ENCODE measurements at regions not wholly inside any gene's neighbourhood (a gene's known extent, or its start where the extent isn't known, plus 50 kb on each side); places are given as distances from the start of the nearest gene placed in this dataset.

GRCh38 chr18:73414069-73414468, 546.3 kb upstream of the NETO1 start:
- 81 to 91% methylated on average over 1 of the region's 1 CpG for WGBS, 2 donors
- TF ChIP-seq CTCF (IDR thresholded peaks at IDR 0.05): no peak
- no peaks in the 10 kb centered on the region for H3K4me1 ChIP-seq
- no peak overlapping the region for H3K4me3 ChIP-seq
- DNase-seq (no peak), FAIRE-seq (no peak), ATAC-seq (no peak)
- no peaks in the 10 kb centered on the region for H3K9me3 ChIP-seq
- no peaks in the 10 kb centered on the region for H3K36me3 ChIP-seq
- no peak overlapping the region for H3K27ac ChIP-seq
- intact Hi-C loops (cut with DNase I): no loop called here
- H3K27me3 ChIP-seq: no peaks in the 10 kb centered on the region

GRCh38 chr18:73409242-73409641, 541.5 kb upstream of the NETO1 start:
- no peak for ATAC-seq
- 46 to 50% methylated on average over 4 of the region's 4 CpGs for WGBS, 2 donors
- no peak for FAIRE-seq
- no peaks in the 10 kb centered on the region for H3K27me3 ChIP-seq
- no peak for DNase-seq
- no peaks in the 10 kb centered on the region for H3K36me3 ChIP-seq
- no peak for TF ChIP-seq CTCF (IDR thresholded peaks at IDR 0.05)
- intact Hi-C loops (cut with DNase I): no loop called here
- no peaks in the 10 kb centered on the region for H3K9me3 ChIP-seq
- H3K4me3 ChIP-seq: no peak overlapping the region
- H3K27ac ChIP-seq: no peak overlapping the region
- no peaks in the 10 kb centered on the region for H3K4me1 ChIP-seq

- no peak overlapping the region for H3K27ac ChIP-seq
- no peak for DNase-seq
- no peak for FAIRE-seq
- TF ChIP-seq CTCF (IDR thresholded peaks at IDR 0.05): no peak
- WGBS, 2 donors: 56 to 63% methylated on average over 5 of the region's 5 CpGs
- H3K27me3 ChIP-seq: no peaks in the 10 kb centered on the region
- no peaks in the 10 kb centered on the region for H3K36me3 ChIP-seq
- intact Hi-C loops (cut with DNase I): no loop called here
- no peak for ATAC-seq
- no peaks in the 10 kb centered on the region for H3K4me1 ChIP-seq
- no peak overlapping the region for H3K4me3 ChIP-seq
- H3K9me3 ChIP-seq: no peaks in the 10 kb centered on the region
Measured at GRCh38 chr18:73408469-73408868, 540.7 kb upstream of the NETO1 start.

- H3K9me3 ChIP-seq: no peaks in the 10 kb centered on the region
- H3K27ac ChIP-seq: no peak overlapping the region
- FAIRE-seq: no peak
- no peak for ATAC-seq
- H3K27me3 ChIP-seq: no peaks in the 10 kb centered on the region
- TF ChIP-seq CTCF (IDR thresholded peaks at IDR 0.05): no peak
- H3K4me3 ChIP-seq: no peak overlapping the region
- H3K36me3 ChIP-seq: no peaks in the 10 kb centered on the region
- WGBS, 2 donors: 20 to 40% methylated on average over 1 of the region's 1 CpG
- intact Hi-C loops (cut with DNase I): no loop called here
- H3K4me1 ChIP-seq: no peaks in the 10 kb centered on the region
- no peak for DNase-seq
Measured at GRCh38 chr18:73407506-73407905, 539.7 kb upstream of the NETO1 start.

- WGBS, 2 donors: 53 to 63% methylated on average over 4 of the region's 4 CpGs
- no peaks in the 10 kb centered on the region for H3K36me3 ChIP-seq
- ATAC-seq (no peak), FAIRE-seq (no peak), DNase-seq (no peak)
- no peaks in the 10 kb centered on the region for H3K9me3 ChIP-seq
- no peak overlapping the region for H3K4me3 ChIP-seq
- H3K27me3 ChIP-seq: no peaks in the 10 kb centered on the region
- no peaks in the 10 kb centered on the region for H3K4me1 ChIP-seq
- TF ChIP-seq CTCF (IDR thresholded peaks at IDR 0.05): no peak
- intact Hi-C loops (cut with DNase I): no loop called here
- no peak overlapping the region for H3K27ac ChIP-seq
Measured at GRCh38 chr18:73384246-73384645, 516.5 kb upstream of the NETO1 start.
